Trophoblast cell (in vitro differentiated cells and primary cell): ENCODE measurements at regions not wholly inside any gene's neighbourhood (a gene's known extent, or its start where the extent isn't known, plus 50 kb on each side); places are given as distances from the start of the nearest gene placed in this dataset.

ENCODE experiments used
- DNase-seq, 2 donors: peaks; one replicate each; pipeline ENCODE4 v3.0.0-alpha.2; 2016
- H2AFZ ChIP-seq: 2 replicates; pipeline ENCODE4 v1.6.1; 2013; ENCODE audit warnings: low read length, moderate library complexity, mild to moderate bottlenecking; ENCODE audit not compliant: insufficient read depth, poor library complexity
- H2AK5ac ChIP-seq: 2 replicates; pipeline ENCODE4 v1.6.1; 2013; ENCODE audit warnings: mild to moderate bottlenecking, low read length
- H2BK120ac ChIP-seq: 2 replicates; pipeline ENCODE4 v1.6.1; 2013; ENCODE audit warnings: low read length, mild to moderate bottlenecking, moderate library complexity; ENCODE audit not compliant: insufficient read depth, poor library complexity
- H2BK12ac ChIP-seq: 2 replicates; pipeline ENCODE4 v1.6.1; 2013; ENCODE audit warnings: mild to moderate bottlenecking, low read length, moderate library complexity
- H2BK5ac ChIP-seq: 2 replicates; pipeline ENCODE4 v1.6.1; 2013; ENCODE audit warnings: low read length, low read depth, moderate library complexity, mild to moderate bottlenecking; ENCODE audit not compliant: poor library complexity
- H3K14ac ChIP-seq: 2 replicates; pipeline ENCODE4 v1.6.1; 2013; ENCODE audit warnings: mild to moderate bottlenecking, low read length
- H3K18ac ChIP-seq: 2 replicates; pipeline ENCODE4 v1.6.1; 2013; ENCODE audit warnings: mild to moderate bottlenecking, low read length
- H3K23ac ChIP-seq: 2 replicates; pipeline ENCODE4 v1.6.1; 2013; ENCODE audit warnings: low read length
- H3K27ac ChIP-seq: 2 replicates; pipeline ENCODE4 v1.5.1; 2013; ENCODE audit warnings: low read depth, mild to moderate bottlenecking, inconsistent platforms, low read length, moderate library complexity
- H3K27me3 ChIP-seq: 2 replicates; pipeline ENCODE4 v1.6.1; 2013; ENCODE audit warnings: inconsistent platforms, mild to moderate bottlenecking, low read length, moderate library complexity; ENCODE audit not compliant: insufficient read depth
- H3K36me3 ChIP-seq, 2 experiments: 1 replicate in 1 of 2; 2 replicates in 1 of 2; pipeline ENCODE4 v1.6.1; 2013; ENCODE audit warnings: low read length in 2 of 2, mild to moderate bottlenecking in 2 of 2, moderate library complexity in 1 of 2; ENCODE audit not compliant: insufficient read depth in 2 of 2, control insufficient read depth in 1 of 2
- H3K4ac ChIP-seq: 2 replicates; pipeline ENCODE4 v1.6.1; 2013; ENCODE audit warnings: low read depth, mild to moderate bottlenecking, low read length, moderate library complexity
- H3K4me1 ChIP-seq, 2 experiments: 1 replicate in 1 of 2; 2 replicates in 1 of 2; pipeline ENCODE4 v1.6.1; 2013; ENCODE audit warnings: low read length in 2 of 2, mild to moderate bottlenecking in 2 of 2, moderate library complexity in 1 of 2; ENCODE audit not compliant: insufficient read depth in 2 of 2, control insufficient read depth in 1 of 2
- H3K4me2 ChIP-seq: 2 replicates; pipeline ENCODE4 v1.6.1; 2013; ENCODE audit warnings: inconsistent platforms, mild to moderate bottlenecking, low read length, moderate library complexity
- H3K4me3 ChIP-seq: 2 replicates; pipeline ENCODE4 v1.5.1; 2013; ENCODE audit warnings: mild to moderate bottlenecking, low read depth, low read length, inconsistent platforms
- H3K79me1 ChIP-seq: one replicate; pipeline ENCODE4 v1.6.1; 2013; ENCODE audit warnings: low read length
- H3K79me2 ChIP-seq: 2 replicates; pipeline ENCODE4 v1.6.1; 2013; ENCODE audit warnings: low read length, mild to moderate bottlenecking; ENCODE audit not compliant: control insufficient read depth, insufficient read depth, poor library complexity
- H3K9ac ChIP-seq: 2 replicates; pipeline ENCODE4 v1.6.1; 2013; ENCODE audit warnings: mild to moderate bottlenecking, low read length
- H3K9me3 ChIP-seq: 2 replicates; pipeline ENCODE4 v1.6.1; 2013; ENCODE audit warnings: low read depth, mild to moderate bottlenecking, control low read depth, inconsistent platforms, low read length; ENCODE audit not compliant: insufficient read depth
- H4K12ac ChIP-seq: 2 replicates; pipeline ENCODE4 v1.6.1; 2013; ENCODE audit warnings: low read depth, mild to moderate bottlenecking, low read length, moderate library complexity
- H4K8ac ChIP-seq: 2 replicates; pipeline ENCODE4 v1.6.1; 2013; ENCODE audit warnings: low read depth, mild to moderate bottlenecking, low read length, moderate library complexity
- H4K91ac ChIP-seq: one replicate; pipeline ENCODE4 v1.6.1; 2013; ENCODE audit warnings: low read depth, mild to moderate bottlenecking, low read length, moderate library complexity
- WGBS: extraction: QIAGEN DNeasy Blood & Tissue Kit; methylation state at CpG from one replicate; pipeline ENCODE4 v1.1.7; 2013; ENCODE audit warnings: missing lambda C conversion rate; ENCODE audit not compliant: insufficient read length, insufficient coverage; ENCODE audit errors: extremely low coverage; 5-methylcytosine and 5-hydroxymethylcytosine counted together

GRCh38 chr18:38369772-38370690 is 804.4 kb upstream of the CELF4 start:
- WGBS, result 100% methylated on average over 1 of the region's 4 CpGs
- no peak overlapping the region for H3K4me3 ChIP-seq

GRCh38 chr18:38368886-38369285 is 803.3 kb upstream of the CELF4 start:
- Histone ChIP-seq H3K23ac (no peak overlapping the region), H3K36me3 (no peaks in the 10 kb centered on the region), H2BK5ac (no peak overlapping the region), H2BK120ac (no peak overlapping the region), H3K4me3 (no peak overlapping the region), H3K9me3 (no peaks in the 10 kb centered on the region), H3K4me2 (no peak overlapping the region), H3K79me2 (no peaks in the 10 kb centered on the region), H3K14ac (no peak overlapping the region), H4K12ac (no peak overlapping the region), H4K91ac (no peak overlapping the region), H3K9ac (no peak overlapping the region), H3K79me1 (no peaks in the 10 kb centered on the region), H3K4me1 (no peaks in the 10 kb centered on the region), H2AFZ (no peak overlapping the region), H3K27ac (no peak overlapping the region), H3K4ac (no peak overlapping the region), H4K8ac (no peak overlapping the region), H3K27me3 (no peaks in the 10 kb centered on the region), H2AK5ac (no peak overlapping the region), H3K18ac (no peak overlapping the region), H2BK12ac (no peak overlapping the region)
- no peak for DNase-seq

More at GRCh38 chr18:38369772-38370690, 804.4 kb upstream of the CELF4 start:
- H2BK120ac ChIP-seq, result no peak overlapping the region
- H3K79me1 ChIP-seq, result no peaks in the 10 kb centered on the region
- no peak overlapping the region for H3K27ac ChIP-seq
- H2AK5ac ChIP-seq, result no peak overlapping the region
- H3K14ac ChIP-seq, result no peak overlapping the region
- H3K23ac ChIP-seq, result no peak overlapping the region
- H3K9me3 ChIP-seq, result no peaks in the 10 kb centered on the region
- no peaks in the 10 kb centered on the region for H3K4me1 ChIP-seq
- no peak overlapping the region for H3K4ac ChIP-seq
- DNase-seq, result no peak
- H2BK5ac ChIP-seq, result no peak overlapping the region
- no peak overlapping the region for H4K12ac ChIP-seq
- H3K4me2 ChIP-seq, result no peak overlapping the region
- no peak overlapping the region for H3K18ac ChIP-seq
- no peak overlapping the region for H4K8ac ChIP-seq
- no peak overlapping the region for H3K9ac ChIP-seq
- H2AFZ ChIP-seq, result no peak overlapping the region
- no peaks in the 10 kb centered on the region for H3K79me2 ChIP-seq
- H2BK12ac ChIP-seq, result no peak overlapping the region
- H3K27me3 ChIP-seq, result no peaks in the 10 kb centered on the region
- H3K36me3 ChIP-seq, result no peaks in the 10 kb centered on the region
- no peak overlapping the region for H4K91ac ChIP-seq

- H3K4me1 ChIP-seq, result no peaks in the 10 kb centered on the region
- H3K14ac ChIP-seq, result no peak overlapping the region
- H2AK5ac ChIP-seq, result no peak overlapping the region
- H4K12ac ChIP-seq, result no peak overlapping the region
- no peak overlapping the region for H2BK5ac ChIP-seq
- no peak overlapping the region for H2AFZ ChIP-seq
- H4K91ac ChIP-seq, result no peak overlapping the region
- H3K27ac ChIP-seq, result no peak overlapping the region
- H3K79me2 ChIP-seq, result no peaks in the 10 kb centered on the region
- no peak overlapping the region for H3K4me2 ChIP-seq
- H3K18ac ChIP-seq, result no peak overlapping the region
- no peaks in the 10 kb centered on the region for H3K79me1 ChIP-seq
- no peaks in the 10 kb centered on the region for H3K27me3 ChIP-seq
- no peak overlapping the region for H3K4ac ChIP-seq
- no peak overlapping the region for H4K8ac ChIP-seq
- H3K9me3 ChIP-seq, result no peaks in the 10 kb centered on the region
- no peak overlapping the region for H3K4me3 ChIP-seq
- no peaks in the 10 kb centered on the region for H3K36me3 ChIP-seq
- H3K9ac ChIP-seq, result no peak overlapping the region
- H3K23ac ChIP-seq, result no peak overlapping the region
- no peak overlapping the region for H2BK120ac ChIP-seq
- DNase-seq, result no peak
- no CpG with 5 or more reads among the region's 2 CpGs for WGBS
- H2BK12ac ChIP-seq, result no peak overlapping the region
Observed at GRCh38 chr18:38368246-38368645, 802.6 kb upstream of the CELF4 start.

- no peak for DNase-seq
- Histone ChIP-seq H3K9ac (no peak overlapping the region), H3K4ac (no peak overlapping the region)
Observed at GRCh38 chr18:38367473-38367872, 801.9 kb upstream of the CELF4 start.

More at GRCh38 chr18:38367473-38367872, 801.9 kb upstream of the CELF4 start:
- no peak overlapping the region for H2AK5ac ChIP-seq
- H3K36me3 ChIP-seq, result no peaks in the 10 kb centered on the region
- no peak overlapping the region for H3K4me3 ChIP-seq
- WGBS, result no CpG with 5 or more reads among the region's 1 CpG
- H2AFZ ChIP-seq, result no peak overlapping the region
- H3K27ac ChIP-seq, result no peak overlapping the region
- H3K4me2 ChIP-seq, result no peak overlapping the region
- H3K79me2 ChIP-seq, result no peaks in the 10 kb centered on the region
- H4K91ac ChIP-seq, result no peak overlapping the region
- no peak overlapping the region for H3K18ac ChIP-seq
- H3K79me1 ChIP-seq, result no peaks in the 10 kb centered on the region
- H4K8ac ChIP-seq, result no peak overlapping the region
- H3K14ac ChIP-seq, result no peak overlapping the region
- no peak overlapping the region for H3K23ac ChIP-seq
- H2BK5ac ChIP-seq, result no peak overlapping the region
- no peaks in the 10 kb centered on the region for H3K9me3 ChIP-seq
- no peak overlapping the region for H2BK120ac ChIP-seq
- no peaks in the 10 kb centered on the region for H3K4me1 ChIP-seq
- H2BK12ac ChIP-seq, result no peak overlapping the region
- H3K27me3 ChIP-seq, result no peaks in the 10 kb centered on the region
- no peak overlapping the region for H4K12ac ChIP-seq
